ENCODE measurements at regions not wholly inside any gene's neighbourhood (a gene's known extent, or its start where the extent isn't known, plus 50 kb on each side); places are given as distances from the start of the nearest gene placed in this dataset.

GRCh38 chr9:16180091-16180490 lies 627.2 kb downstream of the CCDC171 start:
- H3K9me2 ChIP-seq (replicated peaks; ENCODE audit: insufficient read depth, low read length) = no peaks in the 10 kb centered on the region
- peak overlapping the region; percentile 58 for H3K4me2 ChIP-seq (ENCODE audit: low read depth, low read length)
- no peaks in the 10 kb centered on the region for H3K9me3 ChIP-seq (replicated peaks; ENCODE audit: insufficient read depth, low read length)
- TF ChIP-seq EZH2phosphoT487 (IDR thresholded peaks at IDR 0.05; ENCODE audit: low read length) = no peak
- no peak for TF ChIP-seq EZH2 (optimal IDR thresholded peaks at IDR 0.05; ENCODE audit: low read depth, low read length)
- TF ChIP-seq CTCF (IDR thresholded peaks at IDR 0.05; ENCODE audit: low read length) = no peak
- no peaks in the 10 kb centered on the region for H4K20me1 ChIP-seq (ENCODE audit: insufficient read depth, low read length)
- H3K27me3 ChIP-seq (replicated peaks; ENCODE audit: insufficient read depth, low read length) = no peaks in the 10 kb centered on the region
- H3F3A ChIP-seq (ENCODE audit: insufficient read depth, low read length) = peaks cover 5% of the 10 kb centered on the region; the same call in 1 of the 2 replicates
- H2AFZ ChIP-seq (ENCODE audit: low read length) = peak overlapping the region; percentile 70
- no peaks in the 10 kb centered on the region for H3K36me3 ChIP-seq (replicated peaks; ENCODE audit: insufficient read depth, low read length)
- DNase-seq = no peak
- H3K4me3 ChIP-seq (ENCODE audit: low read length) = peak overlapping the region; percentile 31; the same call in 1 of the 2 replicates
- H3K9ac ChIP-seq (ENCODE audit: low read length) = peak overlapping the region; percentile 42; the same call in 1 of the 2 replicates
- peak overlapping the region; percentile 86 for H3K27ac ChIP-seq (ENCODE audit: low read length)
- H3K79me2 ChIP-seq (ENCODE audit: low read length) = no peaks in the 10 kb centered on the region
- H3K4me1 ChIP-seq (ENCODE audit: low read length) = peaks cover 5% of the 10 kb centered on the region; the same call in 1 of the 2 replicates

DNA sequence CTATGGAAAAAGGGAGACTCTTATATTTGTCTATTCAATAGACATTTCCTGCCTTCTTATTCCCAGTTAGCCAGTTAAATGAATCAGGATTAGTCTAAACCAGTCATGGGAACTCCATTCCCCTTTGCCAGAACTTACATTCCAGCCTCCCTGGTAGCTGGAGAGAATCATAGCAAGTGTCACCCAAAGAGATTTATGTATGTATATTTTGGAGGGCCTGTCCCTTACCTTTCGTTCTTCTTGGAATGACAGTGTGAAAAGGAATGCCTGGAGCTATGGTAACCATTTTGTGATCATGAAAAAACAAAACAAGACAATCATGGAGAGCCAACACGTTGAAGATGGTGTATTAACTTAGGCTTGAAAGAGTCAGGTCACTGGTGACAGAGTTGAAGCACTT lies 627.7 kb downstream of the CCDC171 start:
- Histone ChIP-seq H3K4me2 (ENCODE audit: low read depth, low read length) (no peak overlapping the region), H2AFZ (ENCODE audit: low read length) (no peak overlapping the region), H3K9me2 (replicated peaks; ENCODE audit: insufficient read depth, low read length) (no peaks in the 10 kb centered on the region), H3K4me1 (ENCODE audit: low read length) (peaks cover 5% of the 10 kb centered on the region; the same call in 1 of the 2 replicates), H3K4me3 (ENCODE audit: low read length) (no peak overlapping the region), H4K20me1 (ENCODE audit: insufficient read depth, low read length) (no peaks in the 10 kb centered on the region), H3F3A (ENCODE audit: insufficient read depth, low read length) (peaks cover 5% of the 10 kb centered on the region; the same call in 1 of the 2 replicates), H3K36me3 (replicated peaks; ENCODE audit: insufficient read depth, low read length) (no peaks in the 10 kb centered on the region), H3K9me3 (replicated peaks; ENCODE audit: insufficient read depth, low read length) (no peaks in the 10 kb centered on the region), H3K79me2 (ENCODE audit: low read length) (no peaks in the 10 kb centered on the region), H3K27me3 (replicated peaks; ENCODE audit: insufficient read depth, low read length) (no peaks in the 10 kb centered on the region), H3K27ac (ENCODE audit: low read length) (no peak overlapping the region), H3K9ac (ENCODE audit: low read length) (no peak overlapping the region)
- no peak for TF ChIP-seq CTCF (IDR thresholded peaks at IDR 0.05; ENCODE audit: low read length)
- no peak for TF ChIP-seq EZH2phosphoT487 (IDR thresholded peaks at IDR 0.05; ENCODE audit: low read length)
- TF ChIP-seq EZH2 (optimal IDR thresholded peaks at IDR 0.05; ENCODE audit: low read depth, low read length) = no peak
- no peak for DNase-seq

DNA sequence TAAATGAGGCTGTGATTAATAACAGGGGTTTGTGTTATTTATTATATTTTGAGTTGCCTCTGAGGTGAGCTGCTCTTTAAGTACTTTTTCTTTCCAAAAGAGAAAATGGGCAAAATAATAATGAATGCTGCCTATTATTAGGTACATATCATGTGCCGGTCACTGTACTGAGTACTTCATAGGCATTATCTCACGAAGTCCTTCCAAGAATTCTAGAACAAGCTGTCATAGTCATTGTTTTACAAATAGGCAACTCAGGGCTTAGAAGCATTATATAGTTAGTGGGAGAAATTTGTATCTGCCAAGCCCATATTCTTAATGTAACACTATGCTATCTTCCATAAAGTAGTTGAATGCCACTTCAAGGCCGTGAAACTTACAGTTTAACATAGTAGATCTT lies 628.7 kb downstream of the CCDC171 start:
- Histone ChIP-seq H3K27me3 (replicated peaks; ENCODE audit: insufficient read depth, low read length) (no peaks in the 10 kb centered on the region), H3K36me3 (replicated peaks; ENCODE audit: insufficient read depth, low read length) (no peaks in the 10 kb centered on the region), H3K4me2 (ENCODE audit: low read depth, low read length) (no peak overlapping the region), H3K9me3 (replicated peaks; ENCODE audit: insufficient read depth, low read length) (no peaks in the 10 kb centered on the region), H3K4me1 (ENCODE audit: low read length) (peaks cover 5% of the 10 kb centered on the region; the same call in 1 of the 2 replicates), H3K27ac (ENCODE audit: low read length) (no peak overlapping the region), H3K9me2 (replicated peaks; ENCODE audit: insufficient read depth, low read length) (no peaks in the 10 kb centered on the region), H3F3A (ENCODE audit: insufficient read depth, low read length) (peaks cover 5% of the 10 kb centered on the region; the same call in 1 of the 2 replicates), H3K79me2 (ENCODE audit: low read length) (no peaks in the 10 kb centered on the region), H4K20me1 (ENCODE audit: insufficient read depth, low read length) (no peaks in the 10 kb centered on the region), H3K4me3 (ENCODE audit: low read length) (no peak overlapping the region), H3K9ac (ENCODE audit: low read length) (no peak overlapping the region), H2AFZ (ENCODE audit: low read length) (no peak overlapping the region)
- TF ChIP-seq EZH2phosphoT487 (IDR thresholded peaks at IDR 0.05; ENCODE audit: low read length) (no peak), EZH2 (optimal IDR thresholded peaks at IDR 0.05; ENCODE audit: low read depth, low read length) (no peak), CTCF (IDR thresholded peaks at IDR 0.05; ENCODE audit: low read length) (no peak)
- no peak for DNase-seq

Measured in MM.1S (cell line).